ENCODE measurements at regions not wholly inside any gene's neighbourhood (a gene's known extent, or its start where the extent isn't known, plus 50 kb on each side); places are given as distances from the start of the nearest gene placed in this dataset.
"Not testable (repeated sequence)": the region's sequence is repeated elsewhere in the genome, so short reads cannot be mapped to it uniquely, and the experiment has no call there.

GRCh38 chr7:149966444-149966843, 92.7 kb downstream of the ATP6V0E2 start:
- H3K4me3 Mint-ChIP-seq, H3K36me3 Mint-ChIP-seq, H3K27me3 Mint-ChIP-seq, ATAC-seq, H3K27ac Mint-ChIP-seq, DNase-seq, POLR2A ChIA-PET: not testable (repeated sequence)
- H3K9me3 Mint-ChIP-seq, result peaks cover 0 to 19% (median 6%) of the 10 kb centered on the region in 9 donors
- peaks cover 2 to 13% (median 8%) of the 10 kb centered on the region in 4 donors for H3K4me1 Mint-ChIP-seq

- DNase-seq, H3K27ac Mint-ChIP-seq, POLR2A ChIA-PET, H3K9me3 Mint-ChIP-seq, H3K4me3 Mint-ChIP-seq, H3K27me3 Mint-ChIP-seq, H3K4me1 Mint-ChIP-seq, ATAC-seq, H3K36me3 Mint-ChIP-seq: not testable (repeated sequence)
These were observed 99.2 kb downstream of the ATP6V0E2 start for GRCh38 chr7:149972977-149973376.

- H3K27ac Mint-ChIP-seq, POLR2A ChIA-PET, H3K4me3 Mint-ChIP-seq, H3K9me3 Mint-ChIP-seq, H3K4me1 Mint-ChIP-seq, ATAC-seq, H3K36me3 Mint-ChIP-seq, DNase-seq, H3K27me3 Mint-ChIP-seq: not testable (repeated sequence)
These were observed 99.9 kb downstream of the ATP6V0E2 start for GRCh38 chr7:149973681-149974080.

- ATAC-seq, DNase-seq, H3K4me3 Mint-ChIP-seq, H3K4me1 Mint-ChIP-seq, POLR2A ChIA-PET, H3K27me3 Mint-ChIP-seq, H3K36me3 Mint-ChIP-seq, H3K27ac Mint-ChIP-seq, H3K9me3 Mint-ChIP-seq: not testable (repeated sequence)
These were observed 101.8 kb downstream of the ATP6V0E2 start for GRCh38 chr7:149975608-149976007.

- POLR2A ChIA-PET, H3K36me3 Mint-ChIP-seq, ATAC-seq, H3K4me3 Mint-ChIP-seq, H3K9me3 Mint-ChIP-seq, H3K4me1 Mint-ChIP-seq, H3K27ac Mint-ChIP-seq, DNase-seq, H3K27me3 Mint-ChIP-seq: not testable (repeated sequence)
These were observed 104.8 kb downstream of the ATP6V0E2 start for GRCh38 chr7:149978537-149978936.

GRCh38 chr7:149978944-149979343, 105.2 kb downstream of the ATP6V0E2 start:
- DNase-seq, H3K9me3 Mint-ChIP-seq, POLR2A ChIA-PET, H3K27me3 Mint-ChIP-seq, ATAC-seq, H3K4me1 Mint-ChIP-seq, H3K27ac Mint-ChIP-seq, H3K4me3 Mint-ChIP-seq, H3K36me3 Mint-ChIP-seq: not testable (repeated sequence)

- POLR2A ChIA-PET, ATAC-seq, H3K9me3 Mint-ChIP-seq, H3K4me3 Mint-ChIP-seq, H3K4me1 Mint-ChIP-seq, H3K27ac Mint-ChIP-seq, DNase-seq, H3K36me3 Mint-ChIP-seq, H3K27me3 Mint-ChIP-seq: not testable (repeated sequence)
These were observed 108.9 kb downstream of the ATP6V0E2 start for GRCh38 chr7:149982537-149983112.

- H3K9me3 Mint-ChIP-seq, H3K4me3 Mint-ChIP-seq, H3K36me3 Mint-ChIP-seq, ATAC-seq, POLR2A ChIA-PET, H3K27ac Mint-ChIP-seq, H3K27me3 Mint-ChIP-seq, H3K4me1 Mint-ChIP-seq, DNase-seq: not testable (repeated sequence)
These were observed 113.1 kb downstream of the ATP6V0E2 start for GRCh38 chr7:149986866-149987265.

- POLR2A ChIA-PET, H3K4me3 Mint-ChIP-seq, H3K27me3 Mint-ChIP-seq: not testable (repeated sequence)
These were observed 118.0 kb downstream of the ATP6V0E2 start for GRCh38 chr7:149991652-149992302.

GRCh38 chr7:149992366-149992765, 118.6 kb downstream of the ATP6V0E2 start:
- not testable (repeated sequence) for ATAC-seq

More at GRCh38 chr7:149991652-149992302, 118.0 kb downstream of the ATP6V0E2 start:
- not testable (repeated sequence) for H3K27ac Mint-ChIP-seq, DNase-seq, H3K36me3 Mint-ChIP-seq, H3K4me1 Mint-ChIP-seq, ATAC-seq, H3K9me3 Mint-ChIP-seq

GRCh38 chr7:149995369-149996026, 121.7 kb downstream of the ATP6V0E2 start:
- POLR2A ChIA-PET, ATAC-seq, H3K4me1 Mint-ChIP-seq, H3K27ac Mint-ChIP-seq, H3K36me3 Mint-ChIP-seq, H3K27me3 Mint-ChIP-seq, H3K4me3 Mint-ChIP-seq, DNase-seq, H3K9me3 Mint-ChIP-seq: not testable (repeated sequence)

More at GRCh38 chr7:149992366-149992765, 118.6 kb downstream of the ATP6V0E2 start:
- DNase-seq, H3K9me3 Mint-ChIP-seq, H3K36me3 Mint-ChIP-seq, H3K4me3 Mint-ChIP-seq, H3K27me3 Mint-ChIP-seq, H3K4me1 Mint-ChIP-seq, POLR2A ChIA-PET, H3K27ac Mint-ChIP-seq: not testable (repeated sequence)

- H3K4me1 Mint-ChIP-seq, H3K36me3 Mint-ChIP-seq, H3K9me3 Mint-ChIP-seq, ATAC-seq, POLR2A ChIA-PET, H3K27me3 Mint-ChIP-seq, H3K4me3 Mint-ChIP-seq, H3K27ac Mint-ChIP-seq: not testable (repeated sequence)
- peak in 4 of 10 donors; percentile 5 to 30 (median 21) for DNase-seq
These were observed 127.2 kb downstream of the ATP6V0E2 start for GRCh38 chr7:150000780-150001599.

- no peak for ATAC-seq
- no peak for DNase-seq
- POLR2A ChIA-PET, result no interaction called here
- H3K27me3 Mint-ChIP-seq, result no peaks in the 10 kb centered on the region
- no peaks in the 10 kb centered on the region for H3K9me3 Mint-ChIP-seq
- H3K27ac Mint-ChIP-seq, result no peak overlapping the region
- H3K4me3 Mint-ChIP-seq, result no peak overlapping the region
- no peaks in the 10 kb centered on the region for H3K4me1 Mint-ChIP-seq
- no peaks in the 10 kb centered on the region for H3K36me3 Mint-ChIP-seq
These were observed 129.6 kb downstream of the ATP6V0E2 start for GRCh38 chr7:150003304-150003810.
